ENCODE measurements at regions not wholly inside any gene's neighbourhood (a gene's known extent, or its start where the extent isn't known, plus 50 kb on each side); places are given as distances from the start of the nearest gene placed in this dataset.
"Not testable (repeated sequence)": the region's sequence is repeated elsewhere in the genome, so short reads cannot be mapped to it uniquely, and the experiment has no call there.

DNA sequence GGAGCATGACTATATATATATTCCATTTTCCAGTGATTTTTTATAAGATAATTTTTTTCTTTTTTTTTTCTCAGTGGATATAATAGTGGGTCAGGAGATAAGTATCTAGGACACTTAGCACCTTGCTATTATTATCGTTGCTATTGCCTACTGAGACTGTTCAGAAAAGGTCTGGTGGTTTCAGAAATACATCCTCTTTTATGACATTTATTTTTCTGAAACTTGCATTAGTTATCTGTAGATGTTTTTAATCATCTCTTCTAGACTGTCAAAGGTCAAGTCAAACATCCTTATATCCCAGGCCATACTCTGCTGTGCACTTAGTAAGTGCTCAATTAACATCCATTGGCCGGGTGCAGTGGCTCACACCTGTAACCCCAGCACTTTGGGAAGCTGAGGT lies 72.9 kb upstream of the MED14 start:
- TF ChIP-seq, protein P1, sequence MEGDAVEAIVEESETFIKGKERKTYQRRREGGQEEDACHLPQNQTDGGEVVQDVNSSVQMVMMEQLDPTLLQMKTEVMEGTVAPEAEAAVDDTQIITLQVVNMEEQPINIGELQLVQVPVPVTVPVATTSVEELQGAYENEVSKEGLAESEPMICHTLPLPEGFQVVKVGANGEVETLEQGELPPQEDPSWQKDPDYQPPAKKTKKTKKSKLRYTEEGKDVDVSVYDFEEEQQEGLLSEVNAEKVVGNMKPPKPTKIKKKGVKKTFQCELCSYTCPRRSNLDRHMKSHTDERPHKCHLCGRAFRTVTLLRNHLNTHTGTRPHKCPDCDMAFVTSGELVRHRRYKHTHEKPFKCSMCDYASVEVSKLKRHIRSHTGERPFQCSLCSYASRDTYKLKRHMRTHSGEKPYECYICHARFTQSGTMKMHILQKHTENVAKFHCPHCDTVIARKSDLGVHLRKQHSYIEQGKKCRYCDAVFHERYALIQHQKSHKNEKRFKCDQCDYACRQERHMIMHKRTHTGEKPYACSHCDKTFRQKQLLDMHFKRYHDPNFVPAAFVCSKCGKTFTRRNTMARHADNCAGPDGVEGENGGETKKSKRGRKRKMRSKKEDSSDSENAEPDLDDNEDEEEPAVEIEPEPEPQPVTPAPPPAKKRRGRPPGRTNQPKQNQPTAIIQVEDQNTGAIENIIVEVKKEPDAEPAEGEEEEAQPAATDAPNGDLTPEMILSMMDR (IDR thresholded peaks at IDR 0.05) = no peak
- no peak for TF ChIP-seq EZH2 (IDR thresholded peaks at IDR 0.05; ENCODE audit: borderline replicate concordance, insufficient read depth, low read depth, low read length, poor library complexity, severe bottlenecking)
- H3K4me3 ChIP-seq (ENCODE audit: control extremely low read depth in 1 of 5, extremely low read depth in 1 of 5, insufficient read depth in 1 of 5, low read depth in 2 of 5, low read length in 4 of 5) = no peak overlapping the region
- POLR2A ChIA-PET = no interaction called here
- no peaks in the 10 kb centered on the region for H3K4me1 ChIP-seq (ENCODE audit: control insufficient read depth in 2 of 2, insufficient read depth in 2 of 2, low read length in 2 of 2)
- no CpG with 5 or more reads among the region's 2 CpGs for WGBS (ENCODE audit: insufficient coverage)
- intact Hi-C loops (cut with micrococcal nuclease) = no loop called here
- no peak for DNase-seq
- no peaks in the 10 kb centered on the region for H3K9me3 ChIP-seq (ENCODE audit: control extremely low read depth in 1 of 3, control insufficient read depth in 2 of 3, insufficient read depth in 1 of 3, low read length in 2 of 3)
- H3K9me3 Mint-ChIP-seq (ENCODE audit: insufficient read depth) = no peaks in the 10 kb centered on the region
- H4K20me1 ChIP-seq (ENCODE audit: control insufficient read depth, insufficient read depth, low read length, poor library complexity, severe bottlenecking) = no peaks in the 10 kb centered on the region
- H3K9ac ChIP-seq (ENCODE audit: low read length) = no peak overlapping the region
- H2AFZ ChIP-seq (ENCODE audit: insufficient read depth, low read depth, low read length, poor library complexity, severe bottlenecking) = no peak overlapping the region
- no peaks in the 10 kb centered on the region for H3K79me2 ChIP-seq (ENCODE audit: control insufficient read depth, insufficient read depth, low read length)
- no peak overlapping the region for H3K27ac ChIP-seq (ENCODE audit: low read length in 2 of 2)
- H3K27me3 ChIP-seq (replicated peaks in 1 of 4; ENCODE audit: control extremely low read depth in 1 of 4, control insufficient read depth in 3 of 4, insufficient read depth in 4 of 4, low read length in 3 of 4) = no peaks in the 10 kb centered on the region
- no peak overlapping the region for H3K27ac Mint-ChIP-seq
- CTCF ChIA-PET = interaction anchor here (1.3 kb wide), 1 partner anchor 14 kb away, joined by 8 read pairs; no protein-coding TSS in a partner anchor
- no peaks in the 10 kb centered on the region for H3K36me3 ChIP-seq (replicated peaks in 1 of 2; ENCODE audit: control extremely low read depth in 1 of 2, control insufficient read depth in 1 of 2, extremely low read depth in 1 of 2, insufficient read depth in 2 of 2, low read length in 1 of 2)
- no peaks in the 10 kb centered on the region for H3K4me1 Mint-ChIP-seq
- no peak overlapping the region for H3K4me3 Mint-ChIP-seq
- H3K27me3 Mint-ChIP-seq = no peaks in the 10 kb centered on the region
- H3K4me2 ChIP-seq (replicated peaks; ENCODE audit: low read depth, low read length, poor library complexity, severe bottlenecking) = no peak overlapping the region
- no peak for ATAC-seq (ENCODE audit: low read depth)

DNA sequence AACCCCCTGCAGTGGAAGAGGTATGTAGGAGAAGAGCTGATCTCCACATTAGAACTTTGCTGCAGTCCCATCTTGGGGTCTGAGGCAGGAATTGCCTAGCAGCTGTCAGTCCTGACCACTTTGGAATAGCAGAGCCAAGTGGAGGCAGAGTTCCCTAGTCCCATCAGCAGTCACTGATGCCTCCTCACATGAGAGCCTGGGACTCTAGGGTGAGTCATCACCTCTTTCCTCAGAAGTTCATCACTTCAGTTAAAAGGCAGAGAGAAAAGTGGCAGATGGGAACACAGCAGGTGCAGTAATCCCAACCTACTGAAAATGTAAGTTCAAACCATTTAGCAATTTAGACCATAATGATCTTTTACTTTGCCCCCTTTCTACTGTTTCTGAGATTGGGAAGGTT lies 73.9 kb upstream of the MED14 start:
- CTCF ChIA-PET = no interaction called here
- H3K4me2 ChIP-seq (replicated peaks; ENCODE audit: low read depth, low read length, poor library complexity, severe bottlenecking) = no peak overlapping the region
- no peaks in the 10 kb centered on the region for H3K9me3 Mint-ChIP-seq (ENCODE audit: insufficient read depth)
- H3K9me3 ChIP-seq (ENCODE audit: control extremely low read depth in 1 of 3, control insufficient read depth in 2 of 3, insufficient read depth in 1 of 3, low read length in 2 of 3) = no peaks in the 10 kb centered on the region
- no peak overlapping the region for H3K27ac ChIP-seq (ENCODE audit: low read length in 2 of 2)
- H3K4me3 ChIP-seq (ENCODE audit: control extremely low read depth in 1 of 5, extremely low read depth in 1 of 5, insufficient read depth in 1 of 5, low read depth in 2 of 5, low read length in 4 of 5) = no peak overlapping the region
- no peak for TF ChIP-seq EZH2 (IDR thresholded peaks at IDR 0.05; ENCODE audit: borderline replicate concordance, insufficient read depth, low read depth, low read length, poor library complexity, severe bottlenecking)
- TF ChIP-seq, protein P1 (IDR thresholded peaks at IDR 0.05) = no peak
- POLR2A ChIA-PET = no interaction called here
- no peak overlapping the region for H3K9ac ChIP-seq (ENCODE audit: low read length)
- H3K79me2 ChIP-seq (ENCODE audit: control insufficient read depth, insufficient read depth, low read length) = no peaks in the 10 kb centered on the region
- no peaks in the 10 kb centered on the region for H3K27me3 ChIP-seq (replicated peaks in 1 of 4; ENCODE audit: control extremely low read depth in 1 of 4, control insufficient read depth in 3 of 4, insufficient read depth in 4 of 4, low read length in 3 of 4)
- H3K27ac Mint-ChIP-seq = no peak overlapping the region
- H3K4me1 ChIP-seq (ENCODE audit: control insufficient read depth in 2 of 2, insufficient read depth in 2 of 2, low read length in 2 of 2) = no peaks in the 10 kb centered on the region
- ATAC-seq (ENCODE audit: low read depth) = no peak
- H3K4me3 Mint-ChIP-seq = no peak overlapping the region
- H2AFZ ChIP-seq (ENCODE audit: insufficient read depth, low read depth, low read length, poor library complexity, severe bottlenecking) = no peak overlapping the region
- intact Hi-C loops (cut with micrococcal nuclease) = no loop called here
- H3K4me1 Mint-ChIP-seq = no peaks in the 10 kb centered on the region
- DNase-seq = no peak
- H3K36me3 ChIP-seq (replicated peaks in 1 of 2; ENCODE audit: control extremely low read depth in 1 of 2, control insufficient read depth in 1 of 2, extremely low read depth in 1 of 2, insufficient read depth in 2 of 2, low read length in 1 of 2) = no peaks in the 10 kb centered on the region
- H4K20me1 ChIP-seq (ENCODE audit: control insufficient read depth, insufficient read depth, low read length, poor library complexity, severe bottlenecking) = no peaks in the 10 kb centered on the region
- H3K27me3 Mint-ChIP-seq = no peaks in the 10 kb centered on the region

DNA sequence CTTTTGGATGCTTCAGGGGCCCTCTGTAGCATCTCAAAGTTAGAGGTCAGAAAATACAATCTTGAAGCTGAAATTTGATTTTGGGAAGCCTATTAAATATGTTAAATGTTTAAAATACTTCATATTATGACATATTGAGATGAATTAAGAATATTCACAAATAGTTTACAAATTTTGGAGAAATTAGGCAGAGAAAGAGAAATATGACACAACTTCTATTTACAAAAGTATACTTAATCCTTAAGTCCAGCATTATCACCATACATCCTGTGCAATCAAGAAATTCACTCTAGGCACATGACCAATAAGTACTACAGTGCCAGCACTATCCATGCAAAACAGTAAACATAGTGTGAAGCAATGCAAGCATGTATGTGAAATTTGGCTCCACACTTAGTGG lies 79.7 kb upstream of the MED14 start:
- H3K79me2 ChIP-seq (ENCODE audit: control insufficient read depth, insufficient read depth, low read length); H3K27me3 ChIP-seq (replicated peaks in 1 of 4; ENCODE audit: control extremely low read depth in 1 of 4, control insufficient read depth in 3 of 4, insufficient read depth in 4 of 4, low read length in 3 of 4); ATAC-seq (ENCODE audit: low read depth); H3K4me1 Mint-ChIP-seq; H3K4me1 ChIP-seq (ENCODE audit: control insufficient read depth in 2 of 2, insufficient read depth in 2 of 2, low read length in 2 of 2); H3K4me3 Mint-ChIP-seq; H3K4me2 ChIP-seq (replicated peaks; ENCODE audit: low read depth, low read length, poor library complexity, severe bottlenecking); DNase-seq; POLR2A ChIA-PET; H3K9ac ChIP-seq (ENCODE audit: low read length); intact Hi-C loops (cut with micrococcal nuclease); H3K27me3 Mint-ChIP-seq; H3K9me3 Mint-ChIP-seq (ENCODE audit: insufficient read depth); H3K4me3 ChIP-seq (ENCODE audit: control extremely low read depth in 1 of 5, extremely low read depth in 1 of 5, insufficient read depth in 1 of 5, low read depth in 2 of 5, low read length in 4 of 5); H3K27ac ChIP-seq (ENCODE audit: low read length in 2 of 2); H3K36me3 ChIP-seq (replicated peaks in 1 of 2; ENCODE audit: control extremely low read depth in 1 of 2, control insufficient read depth in 1 of 2, extremely low read depth in 1 of 2, insufficient read depth in 2 of 2, low read length in 1 of 2); CTCF ChIA-PET; H3K9me3 ChIP-seq (ENCODE audit: control extremely low read depth in 1 of 3, control insufficient read depth in 2 of 3, insufficient read depth in 1 of 3, low read length in 2 of 3); H3K27ac Mint-ChIP-seq; H2AFZ ChIP-seq (ENCODE audit: insufficient read depth, low read depth, low read length, poor library complexity, severe bottlenecking); H4K20me1 ChIP-seq (ENCODE audit: control insufficient read depth, insufficient read depth, low read length, poor library complexity, severe bottlenecking): not testable (repeated sequence)

Data from B cell (primary cell).